Peyer's patch (tissue), 4 donors: ENCODE measurements at regions not wholly inside any gene's neighbourhood (a gene's known extent, or its start where the extent isn't known, plus 50 kb on each side); places are given as distances from the start of the nearest gene placed in this dataset.

Experiments used
- DNase-seq, 3 donors: peaks; one replicate each; pipeline ENCODE4 v3.0.0-alpha.2; 2017 to 2019
- H3K27ac ChIP-seq, 4 donors: fragments of 200-600 bp; sonication (generic); one replicate each; pipeline ENCODE4 v1.5.1; 2016 to 2019
- H3K27me3 ChIP-seq, 2 donors: fragments of 200-600 bp; sonication (generic); one replicate each; pipeline ENCODE4 v1.5.1; 2019
- H3K36me3 ChIP-seq, 3 donors: fragments of 200-600 bp; sonication (generic); one replicate each; pipeline ENCODE4 v1.5.1; 2016 to 2019
- H3K4me1 ChIP-seq, 4 donors: fragments of 200-600 bp; sonication (generic); one replicate each; pipeline ENCODE4 v1.5.1; 2016 to 2019
- H3K4me3 ChIP-seq, 4 donors: fragments of 200-600 bp; sonication (generic); 1 replicate in 3 of 4; 2 replicates in 1 of 4; pipeline ENCODE4 v1.5.1; 2016 to 2019; ENCODE audit warnings: mild to moderate bottlenecking in 1 of 4
- H3K9me3 ChIP-seq, 4 donors: fragments of 200-600 bp; sonication (generic); one replicate each; pipeline ENCODE4 v1.5.1; 2016 to 2019; ENCODE audit warnings: mild to moderate bottlenecking in 1 of 4
- POLR2A ChIP-seq, 2 donors: fragments of 450-650 bp; IDR thresholded peaks; one replicate each; pipeline ENCODE4 v1.5.1; 2017; ENCODE audit warnings: antibody characterized with exemption in 2 of 2, mild to moderate bottlenecking in 2 of 2, moderate library complexity in 2 of 2
- TF ChIP-seq, protein P1 (sequence below), 6 experiments: fragments of 450-650 bp in 4 of 6; fragments of 200-600 bp in 2 of 6; sonication (generic) in 1 of 6; IDR thresholded peaks; one replicate each; pipeline ENCODE4 v1.5.1; 2017 to 2019; ENCODE audit warnings: antibody characterized with exemption in 6 of 6, mild to moderate bottlenecking in 3 of 6, moderate library complexity in 1 of 6

DNA sequence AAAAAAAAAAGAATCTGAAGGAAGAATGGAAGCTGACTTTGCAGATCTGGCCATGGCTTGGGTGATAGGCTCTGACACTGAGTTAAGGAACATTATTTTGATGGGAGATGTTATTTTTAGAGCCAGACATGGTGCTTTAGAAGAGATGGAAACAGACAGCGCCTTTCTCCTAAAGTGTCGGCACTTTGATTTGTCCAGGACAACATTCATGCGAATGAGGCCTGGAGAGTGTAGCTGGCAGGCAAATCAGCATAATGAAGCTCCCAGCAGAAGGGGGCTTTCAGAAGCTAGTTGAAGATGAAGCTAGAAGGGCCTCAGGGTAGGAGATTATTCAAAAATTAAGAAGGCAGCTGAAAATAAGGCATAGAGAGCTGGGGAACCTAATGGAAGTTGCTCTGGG is 397.7 kb downstream of the RWDD3 start:
- no peaks in the 10 kb centered on the region for H3K9me3 ChIP-seq
- no peaks in the 10 kb centered on the region for H3K27me3 ChIP-seq
- no peak overlapping the region for H3K27ac ChIP-seq
- no peak for DNase-seq
- H3K4me1 ChIP-seq, result no peaks in the 10 kb centered on the region
- no peaks in the 10 kb centered on the region for H3K36me3 ChIP-seq
- TF ChIP-seq, protein P1, sequence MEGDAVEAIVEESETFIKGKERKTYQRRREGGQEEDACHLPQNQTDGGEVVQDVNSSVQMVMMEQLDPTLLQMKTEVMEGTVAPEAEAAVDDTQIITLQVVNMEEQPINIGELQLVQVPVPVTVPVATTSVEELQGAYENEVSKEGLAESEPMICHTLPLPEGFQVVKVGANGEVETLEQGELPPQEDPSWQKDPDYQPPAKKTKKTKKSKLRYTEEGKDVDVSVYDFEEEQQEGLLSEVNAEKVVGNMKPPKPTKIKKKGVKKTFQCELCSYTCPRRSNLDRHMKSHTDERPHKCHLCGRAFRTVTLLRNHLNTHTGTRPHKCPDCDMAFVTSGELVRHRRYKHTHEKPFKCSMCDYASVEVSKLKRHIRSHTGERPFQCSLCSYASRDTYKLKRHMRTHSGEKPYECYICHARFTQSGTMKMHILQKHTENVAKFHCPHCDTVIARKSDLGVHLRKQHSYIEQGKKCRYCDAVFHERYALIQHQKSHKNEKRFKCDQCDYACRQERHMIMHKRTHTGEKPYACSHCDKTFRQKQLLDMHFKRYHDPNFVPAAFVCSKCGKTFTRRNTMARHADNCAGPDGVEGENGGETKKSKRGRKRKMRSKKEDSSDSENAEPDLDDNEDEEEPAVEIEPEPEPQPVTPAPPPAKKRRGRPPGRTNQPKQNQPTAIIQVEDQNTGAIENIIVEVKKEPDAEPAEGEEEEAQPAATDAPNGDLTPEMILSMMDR (IDR thresholded peaks at IDR 0.05), result no peak
- no peak for TF ChIP-seq POLR2A (IDR thresholded peaks at IDR 0.05)
- H3K4me3 ChIP-seq, result no peak overlapping the region

- H3K36me3 ChIP-seq, result no peaks in the 10 kb centered on the region
- H3K9me3 ChIP-seq, result no peaks in the 10 kb centered on the region
- no peak for TF ChIP-seq POLR2A (IDR thresholded peaks at IDR 0.05)
- TF ChIP-seq, protein P1 (IDR thresholded peaks at IDR 0.05), result no peak
- no peaks in the 10 kb centered on the region for H3K4me1 ChIP-seq
- DNase-seq, result no peak
- no peak overlapping the region for H3K4me3 ChIP-seq
- no peak overlapping the region for H3K27ac ChIP-seq
- H3K27me3 ChIP-seq, result no peaks in the 10 kb centered on the region
These were observed 401.8 kb downstream of the RWDD3 start for GRCh38 chr1:95635811-95636210.

- TF ChIP-seq, protein P1 (IDR thresholded peaks at IDR 0.05), result no peak
- no peak for TF ChIP-seq POLR2A (IDR thresholded peaks at IDR 0.05)
- no peak overlapping the region for H3K4me3 ChIP-seq
- no peaks in the 10 kb centered on the region for H3K9me3 ChIP-seq
- no peak overlapping the region for H3K27ac ChIP-seq
- no peaks in the 10 kb centered on the region for H3K4me1 ChIP-seq
- H3K27me3 ChIP-seq, result no peaks in the 10 kb centered on the region
- no peak for DNase-seq
- H3K36me3 ChIP-seq, result no peaks in the 10 kb centered on the region
These were observed 402.9 kb downstream of the RWDD3 start for GRCh38 chr1:95636897-95637296.

DNA sequence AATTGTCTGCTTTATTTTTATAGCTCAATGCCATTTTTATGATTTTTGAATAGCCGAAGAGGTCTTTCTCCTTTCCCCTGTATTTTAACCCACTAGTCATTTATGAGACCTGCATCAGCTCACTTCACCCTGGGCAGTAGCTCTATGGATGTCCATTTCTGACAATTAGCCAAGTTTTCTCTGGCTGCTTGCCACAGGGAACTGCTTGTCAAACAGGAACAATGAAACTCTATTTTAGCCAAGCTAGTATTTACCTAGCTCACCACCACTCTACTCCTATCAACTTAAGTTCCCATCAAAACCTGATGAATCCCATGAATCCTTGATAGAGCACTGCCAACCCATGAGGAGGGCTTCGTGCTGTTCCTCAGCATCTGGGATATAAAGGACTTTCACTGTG is 406.7 kb downstream of the RWDD3 start:
- no peaks in the 10 kb centered on the region for H3K27me3 ChIP-seq
- H3K36me3 ChIP-seq, result no peaks in the 10 kb centered on the region
- TF ChIP-seq, protein P1 (IDR thresholded peaks at IDR 0.05), result no peak
- TF ChIP-seq POLR2A (IDR thresholded peaks at IDR 0.05), result no peak
- H3K4me3 ChIP-seq, result no peak overlapping the region
- no peaks in the 10 kb centered on the region for H3K4me1 ChIP-seq
- H3K9me3 ChIP-seq, result no peaks in the 10 kb centered on the region
- H3K27ac ChIP-seq, result no peak overlapping the region
- DNase-seq, result no peak

DNA sequence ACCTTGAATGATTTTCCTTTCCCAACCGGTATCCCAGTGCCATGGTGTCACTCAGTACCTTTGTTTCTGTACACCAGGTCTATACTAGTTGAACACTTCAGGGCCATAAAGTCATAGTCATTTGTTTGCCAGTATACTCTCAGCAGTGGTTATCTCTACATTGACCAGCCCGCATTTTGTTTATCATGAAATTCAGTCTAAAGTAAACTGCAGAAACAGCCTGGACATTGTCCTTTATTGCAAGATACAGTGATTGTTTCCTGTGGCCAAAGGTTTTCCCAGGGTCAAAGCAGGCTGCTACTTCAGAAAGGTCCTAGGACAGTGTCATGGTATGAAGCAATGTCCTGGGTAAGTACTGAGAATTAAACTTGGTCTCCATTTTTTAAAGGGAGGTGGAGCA is 407.4 kb downstream of the RWDD3 start:
- Histone ChIP-seq H3K9me3 (no peaks in the 10 kb centered on the region), H3K27ac (no peak overlapping the region), H3K4me3 (no peak overlapping the region), H3K36me3 (no peaks in the 10 kb centered on the region), H3K27me3 (no peaks in the 10 kb centered on the region), H3K4me1 (no peaks in the 10 kb centered on the region)
- TF ChIP-seq, protein P1 (IDR thresholded peaks at IDR 0.05), result no peak
- no peak for TF ChIP-seq POLR2A (IDR thresholded peaks at IDR 0.05)
- DNase-seq, result no peak

GRCh38 chr1:95642035-95642434 is 408.0 kb downstream of the RWDD3 start:
- TF ChIP-seq, protein P1 (IDR thresholded peaks at IDR 0.05), result no peak
- TF ChIP-seq POLR2A (IDR thresholded peaks at IDR 0.05), result no peak
- Histone ChIP-seq H3K9me3 (no peaks in the 10 kb centered on the region), H3K27me3 (no peaks in the 10 kb centered on the region), H3K4me3 (no peak overlapping the region), H3K4me1 (no peaks in the 10 kb centered on the region), H3K27ac (no peak overlapping the region), H3K36me3 (no peaks in the 10 kb centered on the region)
- DNase-seq, result no peak
